RWPE1 (cell line): ENCODE measurements at regions not wholly inside any gene's neighbourhood (a gene's known extent, or its start where the extent isn't known, plus 50 kb on each side); places are given as distances from the start of the nearest gene placed in this dataset.

Experiments
- CTCF ChIA-PET: fragments of 350-600 bp; sonication (Branson Sonifier 250); formaldehyde crosslinking; extraction: SDS; loops from one replicate; lab custom pipeline; 2021; lab: Yijun Ruan, JAX
- POLR2A ChIA-PET: fragments of 400-600 bp; formaldehyde crosslinking; extraction: SDS; loops from one replicate; lab custom pipeline; 2020; ENCODE audit warnings: antibody characterized with exemption; ENCODE audit not compliant: low non-redundant PET; lab: Yijun Ruan, JAX
- DNase-seq: peaks from one replicate; pipeline ENCODE4 v3.0.0; 2012; ENCODE audit warnings: low spot score
- H3K27ac ChIP-seq: fragments of 450-650 bp; 2 replicates; pipeline ENCODE4 v1.5.1; 2017
- TF ChIP-seq, protein P1 (sequence below): fragments of 450-650 bp; conservative IDR thresholded peaks from 2 replicates; pipeline ENCODE4 v1.5.1; 2017; ENCODE audit warnings: low read depth, mild to moderate bottlenecking

- H3K27ac ChIP-seq, result no peak overlapping the region
- peak; percentile 0 for DNase-seq
- POLR2A ChIA-PET, result no interaction called here
- CTCF ChIA-PET, result no interaction called here
- TF ChIP-seq, protein P1, sequence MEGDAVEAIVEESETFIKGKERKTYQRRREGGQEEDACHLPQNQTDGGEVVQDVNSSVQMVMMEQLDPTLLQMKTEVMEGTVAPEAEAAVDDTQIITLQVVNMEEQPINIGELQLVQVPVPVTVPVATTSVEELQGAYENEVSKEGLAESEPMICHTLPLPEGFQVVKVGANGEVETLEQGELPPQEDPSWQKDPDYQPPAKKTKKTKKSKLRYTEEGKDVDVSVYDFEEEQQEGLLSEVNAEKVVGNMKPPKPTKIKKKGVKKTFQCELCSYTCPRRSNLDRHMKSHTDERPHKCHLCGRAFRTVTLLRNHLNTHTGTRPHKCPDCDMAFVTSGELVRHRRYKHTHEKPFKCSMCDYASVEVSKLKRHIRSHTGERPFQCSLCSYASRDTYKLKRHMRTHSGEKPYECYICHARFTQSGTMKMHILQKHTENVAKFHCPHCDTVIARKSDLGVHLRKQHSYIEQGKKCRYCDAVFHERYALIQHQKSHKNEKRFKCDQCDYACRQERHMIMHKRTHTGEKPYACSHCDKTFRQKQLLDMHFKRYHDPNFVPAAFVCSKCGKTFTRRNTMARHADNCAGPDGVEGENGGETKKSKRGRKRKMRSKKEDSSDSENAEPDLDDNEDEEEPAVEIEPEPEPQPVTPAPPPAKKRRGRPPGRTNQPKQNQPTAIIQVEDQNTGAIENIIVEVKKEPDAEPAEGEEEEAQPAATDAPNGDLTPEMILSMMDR, result no peak
Observed at GRCh38 chr12:34526946-34527345, 504.6 kb downstream of the ALG10 start.

- CTCF ChIA-PET, result no interaction called here
- DNase-seq, result no peak
- POLR2A ChIA-PET, result no interaction called here
- TF ChIP-seq, protein P1, result no peak
- H3K27ac ChIP-seq, result no peak overlapping the region
Observed at GRCh38 chr12:34547276-34547675, 525.0 kb downstream of the ALG10 start.

DNA sequence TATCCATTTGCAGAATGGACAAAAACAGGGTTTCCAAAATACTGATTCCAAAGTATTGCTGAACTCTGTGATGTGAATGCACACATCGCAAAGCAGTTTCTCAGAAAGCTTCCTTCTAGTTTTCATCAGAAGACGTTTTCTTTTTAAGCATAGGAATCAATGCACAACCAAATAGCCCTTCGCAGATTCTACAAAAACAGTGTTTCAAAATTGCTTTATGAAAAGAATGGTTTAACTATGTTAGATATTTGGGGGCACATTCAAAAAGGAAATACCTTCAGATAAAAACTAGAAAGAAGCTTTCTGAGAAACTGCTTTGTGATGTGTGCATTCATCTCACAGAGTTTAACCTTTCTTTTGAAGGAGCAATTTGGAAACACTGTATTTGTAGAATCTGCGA is 569.7 kb downstream of the ALG10 start:
- no peak for DNase-seq
- POLR2A ChIA-PET, result no interaction called here
- H3K27ac ChIP-seq, result no peak overlapping the region
- TF ChIP-seq, protein P1, result no peak
- CTCF ChIA-PET, result no interaction called here

DNA sequence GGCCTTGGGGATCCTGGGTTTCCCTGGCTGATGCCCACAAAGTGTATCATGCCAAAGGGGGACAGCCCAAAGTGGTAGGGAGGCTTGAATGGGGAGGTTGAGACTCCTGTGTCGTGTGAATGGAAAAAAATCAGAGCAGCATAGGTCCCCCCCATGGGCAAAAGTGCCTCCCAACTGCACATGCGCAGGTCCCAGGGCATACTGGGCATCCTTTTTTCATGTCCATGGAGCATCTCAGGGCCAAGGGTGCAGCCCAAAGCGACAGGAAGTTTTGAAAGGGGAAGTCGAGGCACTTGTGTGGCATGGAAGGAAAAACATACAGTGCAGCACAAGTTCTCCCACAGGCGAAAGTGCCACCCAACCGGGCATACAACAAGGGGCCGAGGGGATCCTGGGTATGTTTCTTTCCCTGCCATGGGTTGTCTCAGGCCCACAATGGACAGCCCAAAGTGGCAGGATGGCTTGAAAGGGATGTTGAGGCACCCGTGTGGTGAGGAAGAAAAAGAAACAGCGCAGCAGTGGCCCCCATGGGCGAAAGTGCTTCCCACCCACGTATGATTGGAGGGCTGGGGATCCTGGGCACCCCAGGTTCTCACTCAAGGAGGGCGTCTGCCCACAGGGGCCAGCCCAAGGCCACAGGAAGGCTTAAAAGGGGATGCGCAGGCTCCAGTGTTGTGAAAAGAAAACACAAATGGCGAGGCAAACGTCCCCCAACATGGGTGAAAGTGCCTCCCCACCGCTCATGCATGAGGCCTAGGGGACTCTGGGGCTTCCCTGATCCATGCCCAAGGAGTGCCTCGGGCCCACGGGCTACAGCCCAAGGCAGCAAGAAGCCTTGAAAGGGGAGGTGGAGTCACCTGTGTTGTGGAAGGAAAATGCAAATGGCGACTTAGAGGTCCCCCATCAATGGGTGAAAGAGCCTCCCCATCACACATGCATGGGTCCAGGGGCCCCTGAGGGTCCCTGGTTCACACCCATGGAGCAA is 573.7 kb downstream of the ALG10 start:
- H3K27ac ChIP-seq, result no peak overlapping the region
- TF ChIP-seq, protein P1, result no peak
- POLR2A ChIA-PET, result no interaction called here
- no peak for DNase-seq
- CTCF ChIA-PET, result no interaction called here

DNA sequence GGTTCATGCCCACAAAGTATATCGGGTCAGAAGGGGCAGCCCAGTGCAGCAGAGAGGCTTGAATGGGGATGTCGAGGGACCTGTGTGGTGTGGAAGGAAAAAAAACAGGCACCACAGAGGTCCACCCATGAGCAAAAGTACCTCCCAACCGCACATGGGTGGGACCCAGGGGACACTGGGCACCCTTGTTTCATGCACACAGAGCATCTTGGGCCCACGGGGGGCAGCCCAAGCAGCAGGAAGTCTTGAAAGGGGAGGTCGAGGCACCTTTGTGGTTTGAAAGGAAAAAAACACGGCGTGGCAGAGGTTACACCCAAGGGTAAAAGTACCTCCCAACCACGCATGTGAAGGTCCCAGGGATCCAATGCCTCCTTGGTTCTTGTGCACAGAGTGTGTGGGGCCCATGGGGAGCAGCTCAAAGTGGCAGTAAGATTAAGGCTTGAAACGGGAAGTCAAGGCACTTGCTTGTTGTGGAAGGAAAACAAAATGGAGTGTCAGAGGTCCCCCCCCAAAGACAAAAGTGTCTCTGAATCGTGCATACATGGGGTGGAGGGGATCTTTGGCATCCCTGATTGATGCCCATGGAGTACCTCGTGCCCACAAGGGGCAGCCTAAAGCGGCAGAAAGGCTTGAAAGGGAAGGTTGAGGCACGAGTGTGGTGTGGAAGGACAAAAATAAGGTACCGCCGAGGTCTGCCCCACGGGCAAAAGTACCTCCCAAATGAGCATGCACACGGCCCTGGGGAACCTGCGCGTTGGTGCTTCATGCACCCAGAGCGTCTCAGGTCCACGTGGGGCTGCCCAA is 575.5 kb downstream of the ALG10 start:
- POLR2A ChIA-PET, result no interaction called here
- TF ChIP-seq, protein P1, result no peak
- no peak for DNase-seq
- H3K27ac ChIP-seq, result no peak overlapping the region
- CTCF ChIA-PET, result no interaction called here

DNA sequence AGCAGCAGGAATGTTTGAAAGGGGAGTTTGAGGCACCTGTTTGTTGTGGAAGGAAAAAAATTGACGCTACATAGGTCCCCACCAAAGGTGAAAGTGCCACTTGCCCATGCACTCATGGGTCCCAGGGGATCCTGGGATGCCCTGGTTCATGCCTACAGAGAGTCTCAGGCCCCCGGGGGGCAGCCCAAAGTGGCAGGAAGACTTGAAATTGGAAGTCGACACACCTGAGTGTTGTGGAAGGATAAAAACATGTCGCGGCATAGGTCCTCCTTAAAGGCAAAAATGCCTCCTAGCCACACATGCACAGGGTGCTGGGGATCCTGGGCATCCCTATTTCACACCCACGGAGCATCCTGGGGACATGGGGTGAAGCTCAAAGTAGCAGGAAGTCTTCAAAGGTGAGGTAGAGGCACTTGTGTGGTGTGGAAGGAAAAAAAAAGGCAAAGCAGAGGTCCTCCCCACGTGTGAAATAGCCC is 576.1 kb downstream of the ALG10 start:
- TF ChIP-seq, protein P1, result no peak
- POLR2A ChIA-PET, result no interaction called here
- CTCF ChIA-PET, result no interaction called here
- no peak for DNase-seq
- no peak overlapping the region for H3K27ac ChIP-seq
